ENCODE measurements at regions not wholly inside any gene's neighbourhood (a gene's known extent, or its start where the extent isn't known, plus 50 kb on each side); places are given as distances from the start of the nearest gene placed in this dataset.

DNA sequence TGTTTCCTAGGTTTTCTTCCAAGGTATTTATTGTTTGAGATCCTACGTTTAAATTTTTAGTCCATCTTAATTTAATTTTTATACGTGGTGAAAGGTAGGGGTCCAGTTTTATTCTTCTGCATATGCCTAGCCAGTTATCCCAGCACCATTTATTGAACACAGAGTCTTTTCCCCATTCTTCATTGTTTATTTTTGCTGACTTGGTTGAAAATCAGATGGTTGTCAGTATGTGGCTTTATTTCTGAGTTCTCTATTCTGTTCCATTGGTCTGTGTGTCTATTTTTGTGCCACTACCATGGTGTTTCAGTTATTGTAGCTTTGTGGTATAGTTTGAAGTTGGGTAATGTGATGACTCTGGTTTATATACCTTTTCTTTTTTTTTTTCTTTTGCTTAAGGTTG, 753.0 kb upstream of the GOT2 start:
- no peak for TF ChIP-seq POLR2A (IDR thresholded peaks at IDR 0.05)
- no peak for TF ChIP-seq CTCF (IDR thresholded peaks at IDR 0.05 in 8 of 11, conservative IDR thresholded peaks at IDR 0.05 in 3 of 11)
- no peak for TF ChIP-seq POLR2AphosphoS5 (IDR thresholded peaks at IDR 0.05)
